IMR-90 (cell line): ENCODE measurements at regions not wholly inside any gene's neighbourhood (a gene's known extent, or its start where the extent isn't known, plus 50 kb on each side); places are given as distances from the start of the nearest gene placed in this dataset.

Source experiments
- BHLHE40 ChIP-seq: fragments of 150-350 bp; IDR thresholded peaks from 2 replicates; pipeline ENCODE4 v1.6.1; 2016; ENCODE audit warnings: mild to moderate bottlenecking, low read depth, low read length
- CTCF ChIP-seq: conservative IDR thresholded peaks from 2 replicates; pipeline ENCODE4 v1.5.1; 2012; ENCODE audit warnings: mild to moderate bottlenecking, low read depth, low read length, improper control_type of control experiment
- MAFK ChIP-seq: IDR thresholded peaks from 2 replicates; pipeline ENCODE4 v1.6.1; 2012; ENCODE audit warnings: low read depth, low read length, improper control_type of control experiment
- POLR2A ChIP-seq: IDR thresholded peaks from 2 replicates; pipeline ENCODE4 v1.6.1; 2012; ENCODE audit warnings: mild to moderate bottlenecking, low read depth, low read length
- RAD21 ChIP-seq: IDR thresholded peaks from 2 replicates; pipeline ENCODE4 v1.6.1; 2012; ENCODE audit warnings: low read length, improper control_type of control experiment
- RFX5 ChIP-seq: IDR thresholded peaks from 2 replicates; pipeline ENCODE4 v1.8.0; 2012; ENCODE audit warnings: low read depth, mild to moderate bottlenecking, low read length, moderate library complexity
- SMC3 ChIP-seq: fragments of 150-350 bp; IDR thresholded peaks from 2 replicates; pipeline ENCODE4 v1.6.1; 2016; ENCODE audit warnings: low read depth, mild to moderate bottlenecking, antibody characterized with exemption, low read length, moderate library complexity
- USF2 ChIP-seq: fragments of 150-350 bp; IDR thresholded peaks from 2 replicates; pipeline ENCODE4 v1.6.1; 2017; ENCODE audit warnings: mild to moderate bottlenecking, antibody characterized with exemption, low read length, low read depth

- TF ChIP-seq MAFK (no peak), BHLHE40 (no peak), CTCF (no peak), POLR2A (no peak), RAD21 (no peak), RFX5 (no peak), SMC3 (no peak), USF2 (no peak)
These were observed 66.7 kb downstream of the SOX9 start for GRCh38 chr17:72187556-72187955.
